Activated T-helper 17 cell treated with anti-CD3 and anti-CD28 coated beads, Interleukin-2, amount 50 U/mL, for 72 hours (primary cell): ENCODE measurements at regions not wholly inside any gene's neighbourhood (a gene's known extent, or its start where the extent isn't known, plus 50 kb on each side); places are given as distances from the start of the nearest gene placed in this dataset.

Experiments
- ATAC-seq: fragments of 150-1000 bp; cut with Tn5 transposase; replicated peaks from 2 replicates; pipeline ENCODE4 v1.10.0; 2021; ENCODE audit warnings: mild to moderate bottlenecking, moderate library complexity
- H3K27ac Mint-ChIP-seq: one replicate; pipeline ENCODE4 v1.8.0; 2022; ENCODE audit warnings: mixed read lengths
- H3K27me3 Mint-ChIP-seq: one replicate; pipeline ENCODE4 v1.8.0; 2022; ENCODE audit warnings: mixed read lengths
- H3K36me3 Mint-ChIP-seq: one replicate; pipeline ENCODE4 v1.8.0; 2022; ENCODE audit warnings: low read depth, mild to moderate bottlenecking, mixed read lengths
- H3K4me1 Mint-ChIP-seq: one replicate; pipeline ENCODE4 v1.8.0; 2022; ENCODE audit warnings: mixed read lengths
- H3K4me3 Mint-ChIP-seq: one replicate; pipeline ENCODE4 v1.8.0; 2022; ENCODE audit warnings: mild to moderate bottlenecking, mixed read lengths
- H3K9me3 Mint-ChIP-seq: one replicate; pipeline ENCODE4 v1.8.0; 2022; ENCODE audit warnings: mixed read lengths

DNA sequence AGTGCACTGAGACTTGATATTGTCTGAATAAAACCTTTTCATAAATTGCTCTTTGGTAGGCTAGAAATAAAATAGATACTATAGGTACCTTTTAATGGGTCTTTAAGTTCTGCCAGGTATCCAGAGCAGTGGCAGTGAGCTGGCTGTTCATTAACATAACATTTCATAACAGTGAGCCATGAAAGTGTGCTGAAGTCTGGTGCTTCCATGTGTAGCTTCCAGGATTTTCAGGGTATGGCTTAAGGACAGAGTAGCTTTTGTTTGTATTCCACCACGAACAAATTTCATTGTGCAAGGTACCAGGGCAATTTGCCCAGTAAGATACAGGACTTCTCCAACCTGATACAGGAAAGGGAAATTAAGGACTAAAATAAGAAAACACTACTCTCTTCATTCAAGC is 124.7 kb upstream of the NANOGP8 start:
- H3K27me3 Mint-ChIP-seq, result no peaks in the 10 kb centered on the region
- H3K36me3 Mint-ChIP-seq, result no peaks in the 10 kb centered on the region
- ATAC-seq, result no peak
- no peaks in the 10 kb centered on the region for H3K9me3 Mint-ChIP-seq
- no peak overlapping the region for H3K4me3 Mint-ChIP-seq
- H3K4me1 Mint-ChIP-seq, result no peaks in the 10 kb centered on the region
- H3K27ac Mint-ChIP-seq, result no peak overlapping the region

DNA sequence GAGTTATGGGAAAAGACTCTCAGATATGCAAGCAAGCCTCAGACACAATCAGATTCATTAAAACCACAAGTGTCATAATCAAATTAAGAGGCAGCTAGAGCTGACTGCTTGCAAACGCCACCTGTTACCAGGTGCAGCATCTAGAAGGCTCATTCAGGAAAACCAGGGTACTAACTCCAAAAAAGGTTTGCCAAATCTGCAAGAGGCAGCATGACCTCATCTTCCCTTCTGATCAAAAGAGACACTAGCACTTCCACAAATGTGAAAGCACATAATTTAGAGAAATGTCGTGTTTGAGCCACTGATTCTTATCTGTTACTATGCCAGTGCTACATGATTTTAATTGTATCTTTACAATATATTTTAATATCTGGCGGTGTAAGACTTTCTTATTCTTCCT is 123.3 kb upstream of the NANOGP8 start:
- H3K9me3 Mint-ChIP-seq, result no peaks in the 10 kb centered on the region
- no peaks in the 10 kb centered on the region for H3K4me1 Mint-ChIP-seq
- no peak overlapping the region for H3K27ac Mint-ChIP-seq
- H3K27me3 Mint-ChIP-seq, result no peaks in the 10 kb centered on the region
- ATAC-seq, result no peak
- H3K36me3 Mint-ChIP-seq, result no peaks in the 10 kb centered on the region
- H3K4me3 Mint-ChIP-seq, result no peak overlapping the region

DNA sequence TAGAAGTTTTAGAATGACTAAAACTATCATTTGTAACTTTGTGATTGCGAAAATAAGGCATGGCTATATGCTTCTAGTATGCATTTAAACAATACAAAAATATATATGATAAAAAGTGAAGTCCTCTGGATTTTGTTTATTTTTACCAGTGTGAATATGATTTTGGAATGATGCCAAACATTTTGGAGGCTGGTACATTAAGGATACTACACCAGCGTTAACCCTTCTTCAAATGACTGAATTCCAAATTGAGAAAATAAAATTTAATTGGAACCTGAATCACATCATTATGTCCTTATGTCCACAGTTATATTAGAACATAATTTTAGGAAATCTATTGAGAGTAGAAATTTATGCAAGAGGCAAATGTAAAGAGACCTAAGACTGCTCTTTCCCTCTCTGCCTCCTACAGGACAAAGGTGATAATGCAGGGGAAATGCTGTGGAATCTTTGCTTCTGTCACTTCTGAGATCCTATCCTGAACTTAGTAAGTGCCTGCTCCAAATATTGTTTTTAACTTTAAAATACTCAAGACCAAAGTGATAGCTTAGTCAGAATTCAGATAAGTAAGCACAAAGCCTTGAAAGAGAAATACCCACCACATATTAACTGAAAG is 121.1 kb upstream of the NANOGP8 start:
- no peak for ATAC-seq
- H3K27me3 Mint-ChIP-seq, result no peaks in the 10 kb centered on the region
- H3K9me3 Mint-ChIP-seq, result no peaks in the 10 kb centered on the region
- no peak overlapping the region for H3K4me3 Mint-ChIP-seq
- no peaks in the 10 kb centered on the region for H3K36me3 Mint-ChIP-seq
- no peaks in the 10 kb centered on the region for H3K4me1 Mint-ChIP-seq
- no peak overlapping the region for H3K27ac Mint-ChIP-seq

- Mint-ChIP-seq H3K4me1 (no peaks in the 10 kb centered on the region), H3K27ac (no peak overlapping the region), H3K36me3 (no peaks in the 10 kb centered on the region), H3K9me3 (no peaks in the 10 kb centered on the region), H3K27me3 (no peaks in the 10 kb centered on the region), H3K4me3 (no peak overlapping the region)
- no peak for ATAC-seq
These were observed 113.1 kb upstream of the NANOGP8 start for GRCh38 chr15:35198197-35198596.

GRCh38 chr15:35197754-35198153 is 112.7 kb upstream of the NANOGP8 start:
- no peaks in the 10 kb centered on the region for H3K4me1 Mint-ChIP-seq
- no peak overlapping the region for H3K27ac Mint-ChIP-seq

GRCh38 chr15:35197306-35197705 is 112.2 kb upstream of the NANOGP8 start:
- H3K27me3 Mint-ChIP-seq, result no peaks in the 10 kb centered on the region
- no peak overlapping the region for H3K27ac Mint-ChIP-seq
- no peak for ATAC-seq
- H3K4me1 Mint-ChIP-seq, result no peaks in the 10 kb centered on the region
- no peaks in the 10 kb centered on the region for H3K9me3 Mint-ChIP-seq
- H3K4me3 Mint-ChIP-seq, result no peak overlapping the region
- H3K36me3 Mint-ChIP-seq, result no peaks in the 10 kb centered on the region

More at GRCh38 chr15:35197754-35198153, 112.7 kb upstream of the NANOGP8 start:
- Mint-ChIP-seq H3K36me3 (no peaks in the 10 kb centered on the region), H3K9me3 (no peaks in the 10 kb centered on the region), H3K4me3 (no peak overlapping the region), H3K27me3 (no peaks in the 10 kb centered on the region)
- ATAC-seq, result no peak

- no peaks in the 10 kb centered on the region for H3K36me3 Mint-ChIP-seq
- no peaks in the 10 kb centered on the region for H3K27me3 Mint-ChIP-seq
- H3K9me3 Mint-ChIP-seq, result peaks cover 6% of the 10 kb centered on the region
- H3K27ac Mint-ChIP-seq, result no peak overlapping the region
- no peak overlapping the region for H3K4me3 Mint-ChIP-seq
- H3K4me1 Mint-ChIP-seq, result no peaks in the 10 kb centered on the region
- ATAC-seq, result no peak
These were observed 111.2 kb upstream of the NANOGP8 start for GRCh38 chr15:35196273-35196672.

DNA sequence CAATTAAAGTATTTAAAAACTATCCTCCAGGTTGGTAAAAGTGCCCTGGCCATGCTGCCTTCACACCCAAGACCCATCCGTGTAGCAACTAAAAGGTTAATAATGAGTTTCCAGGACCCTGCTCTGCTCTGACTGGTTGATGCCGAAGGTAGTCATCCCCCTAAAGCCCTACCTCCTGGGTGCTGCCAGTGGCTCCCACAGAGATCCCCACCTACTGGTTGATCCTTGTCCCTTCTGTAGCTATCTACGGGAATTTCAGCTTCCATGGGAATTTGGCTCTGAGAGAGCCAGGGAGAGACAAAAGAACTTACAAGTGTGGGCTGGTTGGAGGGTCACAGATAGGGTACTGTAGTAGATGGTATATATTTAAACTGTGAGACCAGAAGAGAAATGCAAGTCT is 110.6 kb upstream of the NANOGP8 start:
- Mint-ChIP-seq H3K4me3 (no peak overlapping the region), H3K27ac (no peak overlapping the region), H3K9me3 (peaks cover 6% of the 10 kb centered on the region), H3K4me1 (no peaks in the 10 kb centered on the region), H3K36me3 (no peaks in the 10 kb centered on the region), H3K27me3 (no peaks in the 10 kb centered on the region)
- ATAC-seq, result no peak

- no peaks in the 10 kb centered on the region for H3K27me3 Mint-ChIP-seq
- H3K4me3 Mint-ChIP-seq, result no peak overlapping the region
These were observed 109.9 kb upstream of the NANOGP8 start for GRCh38 chr15:35195031-35195430.

DNA sequence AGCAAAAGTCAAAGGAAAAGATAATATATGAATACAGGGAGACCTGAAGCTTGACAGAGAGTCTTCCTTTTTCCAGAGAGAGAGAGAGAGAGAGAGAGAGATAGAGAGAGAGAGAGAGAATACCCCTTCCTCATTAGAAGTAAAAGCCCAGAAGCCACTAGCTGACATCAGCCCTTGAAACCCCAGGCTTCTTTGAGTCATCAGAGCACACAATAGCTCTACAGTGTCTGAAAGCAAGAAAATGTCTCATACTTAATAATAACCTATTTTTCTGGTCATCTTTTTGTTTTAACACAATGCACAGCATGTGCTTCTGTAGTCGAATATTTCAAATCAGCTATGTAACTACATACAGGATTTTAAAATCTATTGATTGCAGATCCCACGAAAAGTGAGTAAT is 109.2 kb upstream of the NANOGP8 start:
- H3K27me3 Mint-ChIP-seq, result no peaks in the 10 kb centered on the region
- H3K9me3 Mint-ChIP-seq, result peaks cover 13% of the 10 kb centered on the region
- no peak overlapping the region for H3K4me3 Mint-ChIP-seq
- H3K27ac Mint-ChIP-seq, result no peak overlapping the region
- no peaks in the 10 kb centered on the region for H3K36me3 Mint-ChIP-seq
- no peaks in the 10 kb centered on the region for H3K4me1 Mint-ChIP-seq
- no peak for ATAC-seq

More at GRCh38 chr15:35195031-35195430, 109.9 kb upstream of the NANOGP8 start:
- no peak for ATAC-seq
- Mint-ChIP-seq H3K4me1 (no peaks in the 10 kb centered on the region), H3K9me3 (peaks cover 9% of the 10 kb centered on the region), H3K36me3 (no peaks in the 10 kb centered on the region), H3K27ac (no peak overlapping the region)

- Mint-ChIP-seq H3K36me3 (no peaks in the 10 kb centered on the region), H3K4me1 (no peaks in the 10 kb centered on the region)
- no peak for ATAC-seq
These were observed 106.7 kb upstream of the NANOGP8 start for GRCh38 chr15:35191783-35192182.

GRCh38 chr15:35186346-35186745 is 101.3 kb upstream of the NANOGP8 start:
- no peak overlapping the region for H3K27ac Mint-ChIP-seq
- no peak for ATAC-seq
- no peaks in the 10 kb centered on the region for H3K4me1 Mint-ChIP-seq
- no peaks in the 10 kb centered on the region for H3K36me3 Mint-ChIP-seq
- H3K9me3 Mint-ChIP-seq, result peaks cover 7% of the 10 kb centered on the region
- no peaks in the 10 kb centered on the region for H3K27me3 Mint-ChIP-seq
- no peak overlapping the region for H3K4me3 Mint-ChIP-seq

More at GRCh38 chr15:35191783-35192182, 106.7 kb upstream of the NANOGP8 start:
- H3K27ac Mint-ChIP-seq, result no peak overlapping the region
- no peak overlapping the region for H3K4me3 Mint-ChIP-seq
- peaks cover 13% of the 10 kb centered on the region for H3K9me3 Mint-ChIP-seq
- H3K27me3 Mint-ChIP-seq, result no peaks in the 10 kb centered on the region

- Mint-ChIP-seq H3K36me3 (no peaks in the 10 kb centered on the region), H3K27me3 (no peaks in the 10 kb centered on the region), H3K4me3 (no peak overlapping the region), H3K27ac (no peak overlapping the region), H3K4me1 (no peaks in the 10 kb centered on the region), H3K9me3 (no peaks in the 10 kb centered on the region)
- no peak for ATAC-seq
These were observed 99.6 kb upstream of the NANOGP8 start for GRCh38 chr15:35184646-35185045.

DNA sequence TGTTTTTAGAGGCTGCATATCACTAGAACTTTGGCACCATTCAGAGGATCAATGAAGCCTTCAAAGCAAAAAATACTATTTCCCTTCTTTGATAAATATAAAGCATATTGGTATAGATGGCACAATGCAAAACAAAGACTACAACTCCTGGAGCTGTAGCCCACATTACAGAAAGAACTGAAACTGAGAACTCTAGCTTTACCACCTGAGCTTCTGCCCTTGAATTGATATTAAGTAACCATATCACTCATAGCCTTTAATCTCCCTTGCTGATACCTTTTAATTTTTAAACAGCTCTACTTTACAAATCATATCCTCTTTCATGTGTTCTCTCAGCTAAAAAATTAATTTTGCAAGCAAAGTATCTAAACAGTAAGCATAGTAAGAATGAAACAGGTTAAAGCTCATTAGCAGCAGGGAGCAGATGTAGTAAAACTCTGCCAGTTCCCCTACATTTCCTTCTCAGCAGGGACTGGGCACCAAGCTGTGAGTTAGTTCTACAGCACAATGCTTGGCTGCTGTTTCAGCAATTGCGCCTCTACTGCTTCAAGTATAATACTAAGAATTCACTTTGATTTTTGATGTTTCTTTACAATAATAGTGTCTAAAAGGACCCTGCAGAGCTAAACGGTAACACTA is 97.9 kb upstream of the NANOGP8 start:
- Mint-ChIP-seq H3K9me3 (no peaks in the 10 kb centered on the region), H3K4me3 (no peak overlapping the region), H3K27me3 (no peaks in the 10 kb centered on the region), H3K36me3 (no peaks in the 10 kb centered on the region), H3K4me1 (no peaks in the 10 kb centered on the region), H3K27ac (no peak overlapping the region)
- ATAC-seq, result no peak

- Mint-ChIP-seq H3K27ac (no peak overlapping the region), H3K36me3 (no peaks in the 10 kb centered on the region), H3K9me3 (no peaks in the 10 kb centered on the region), H3K27me3 (no peaks in the 10 kb centered on the region), H3K4me1 (no peaks in the 10 kb centered on the region), H3K4me3 (no peak overlapping the region)
- ATAC-seq, result peak; percentile 59
These were observed 96.4 kb upstream of the NANOGP8 start for GRCh38 chr15:35181538-35181937.
